GM10266 (cell line): ENCODE measurements at regions not wholly inside any gene's neighbourhood (a gene's known extent, or its start where the extent isn't known, plus 50 kb on each side); places are given as distances from the start of the nearest gene placed in this dataset.

ENCODE experiments used
- DNase-seq: peaks from one replicate; pipeline ENCODE4 v3.0.0; 2012; ENCODE audit errors: extremely low spot score
- CTCF ChIP-seq: IDR thresholded peaks from 2 replicates; pipeline ENCODE4 v1.5.1; 2012; ENCODE audit warnings: mild to moderate bottlenecking, low read depth; ENCODE audit not compliant: control insufficient read depth, insufficient read depth; ENCODE audit errors: missing control alignments

- no peak for DNase-seq
- no peak for TF ChIP-seq CTCF
Measured at GRCh38 chr22:49204599-49205482, 622.8 kb downstream of the BRD1 start.

DNA sequence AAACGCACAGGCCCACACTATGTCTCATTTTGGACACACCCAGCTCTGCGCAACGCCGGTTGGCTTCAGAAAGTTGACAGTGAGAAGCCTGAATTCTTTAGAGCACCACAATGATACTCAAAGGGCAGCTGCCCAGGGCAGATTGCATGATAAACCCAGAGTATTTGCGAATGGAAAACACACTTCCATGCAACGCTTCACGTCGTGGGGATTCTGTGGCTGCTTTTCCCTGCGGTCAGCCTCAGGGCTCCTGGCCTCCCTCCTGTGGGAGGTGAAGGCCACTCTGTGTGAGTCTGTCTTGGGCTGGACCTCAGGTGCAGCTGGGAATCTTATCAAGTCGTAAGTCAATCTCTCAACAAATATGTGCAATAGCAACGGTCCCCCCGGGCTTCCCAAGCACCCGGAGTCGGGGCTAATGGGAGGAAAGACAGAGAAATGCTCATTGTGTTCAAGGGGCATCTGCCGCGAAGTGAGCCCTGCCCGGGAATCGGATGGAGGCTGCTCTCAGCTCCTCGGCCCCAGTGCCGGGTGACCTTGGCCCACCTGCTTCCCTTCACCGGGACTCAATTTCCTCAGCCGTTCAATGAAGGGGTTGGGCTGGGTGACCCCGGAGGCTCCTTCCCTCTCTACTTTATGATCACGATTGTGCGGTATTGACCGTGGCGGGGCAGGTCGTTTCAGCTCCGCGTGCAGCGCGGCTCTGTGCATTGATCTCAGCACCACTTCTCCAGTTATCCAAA lies 623.6 kb downstream of the BRD1 start:
- TF ChIP-seq CTCF: no peak
- DNase-seq: no peak

GRCh38 chr22:49203091-49203858 lies 624.4 kb downstream of the BRD1 start:
- DNase-seq: no peak
- no peak for TF ChIP-seq CTCF

DNA sequence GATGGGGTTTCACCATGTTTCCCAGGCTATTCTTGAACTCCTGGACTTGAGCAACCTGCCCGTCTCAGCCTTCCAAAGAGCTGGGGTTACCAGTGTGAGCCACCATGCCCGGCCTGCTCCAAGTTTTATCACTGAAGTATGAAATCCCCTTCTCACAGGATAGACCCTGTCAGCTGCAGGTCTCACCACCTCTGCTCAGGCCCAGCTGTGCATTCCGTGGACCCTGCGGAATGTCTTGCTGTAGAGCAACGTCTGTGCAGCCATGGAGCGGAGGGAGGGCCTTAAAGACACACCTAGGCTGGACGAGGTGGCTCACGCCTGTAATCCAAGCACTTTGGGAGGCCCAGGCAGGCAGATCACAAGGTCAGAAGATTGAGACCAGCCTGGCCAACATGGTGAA lies 625.4 kb downstream of the BRD1 start:
- DNase-seq: no peak
- TF ChIP-seq CTCF: no peak

DNA sequence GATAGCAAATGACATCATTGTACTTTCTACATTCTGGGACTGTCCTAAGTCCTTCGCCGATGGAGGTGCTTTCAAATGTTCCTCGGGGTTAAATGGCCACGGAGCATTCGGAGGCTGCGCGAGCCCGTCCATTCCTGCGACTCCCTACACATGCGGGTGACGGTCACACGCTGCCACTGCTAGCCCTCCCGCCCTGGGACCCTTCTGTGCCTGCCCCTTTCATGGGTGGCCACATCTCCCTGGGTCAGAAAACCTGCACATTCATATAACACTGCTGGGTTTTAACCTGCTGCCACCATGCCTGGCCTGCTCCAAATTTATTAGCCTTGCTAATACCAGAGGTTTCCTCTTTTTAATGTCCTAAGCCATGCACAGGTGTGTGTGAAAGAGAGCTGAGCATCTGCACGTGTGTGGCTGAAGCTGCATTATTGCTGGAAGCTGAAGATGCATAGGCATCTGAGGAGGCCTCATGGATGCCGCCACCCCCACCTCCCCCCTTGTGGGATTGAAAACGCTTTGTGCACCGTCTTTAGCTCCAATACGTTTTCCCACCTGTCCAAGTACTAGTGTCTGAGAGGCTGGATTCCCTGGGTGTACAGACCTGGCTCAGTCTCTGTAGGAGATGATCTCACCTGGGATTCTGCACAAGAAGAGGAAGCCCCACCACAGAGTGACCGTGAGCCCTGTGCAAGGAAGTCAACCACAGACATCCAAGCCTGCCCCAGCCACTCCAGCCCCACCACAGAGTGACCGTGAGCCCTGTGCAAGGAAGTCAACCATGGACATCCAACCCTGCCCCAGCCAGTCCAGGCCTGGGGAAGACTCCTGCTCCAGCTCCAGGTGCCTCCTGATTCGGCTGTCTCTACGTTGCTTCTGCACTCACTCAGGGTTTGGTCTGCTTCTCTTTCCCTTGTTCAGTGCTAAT lies 626.4 kb downstream of the BRD1 start:
- no peak for DNase-seq

GRCh38 chr22:49199224-49199623 lies 628.4 kb downstream of the BRD1 start:
- TF ChIP-seq CTCF: no peak
- no peak for DNase-seq

More for the DNA sequence above, 626.4 kb downstream of the BRD1 start:
- no peak for TF ChIP-seq CTCF
